Hematopoietic multipotent progenitor cell treated with erythropoietin and hydrocortisone succinate and interleukin-3 and kit ligand, for 4 days (in vitro differentiated cells): ENCODE measurements at regions not wholly inside any gene's neighbourhood (a gene's known extent, or its start where the extent isn't known, plus 50 kb on each side); places are given as distances from the start of the nearest gene placed in this dataset.
A peak's percentile ranks its signal among the peaks of the same experiment; 100 is the strongest.

Experiments used
- DNase-seq: peaks from one replicate; pipeline ENCODE4 v3.0.0-alpha.2; 2015

GRCh38 chr16:6362321-6362720 lies 970.3 kb upstream of the RBFOX1 start:
- DNase-seq = no peak

- DNase-seq = no peak
Measured at GRCh38 chr16:6360641-6361040, 972.0 kb upstream of the RBFOX1 start.

DNA sequence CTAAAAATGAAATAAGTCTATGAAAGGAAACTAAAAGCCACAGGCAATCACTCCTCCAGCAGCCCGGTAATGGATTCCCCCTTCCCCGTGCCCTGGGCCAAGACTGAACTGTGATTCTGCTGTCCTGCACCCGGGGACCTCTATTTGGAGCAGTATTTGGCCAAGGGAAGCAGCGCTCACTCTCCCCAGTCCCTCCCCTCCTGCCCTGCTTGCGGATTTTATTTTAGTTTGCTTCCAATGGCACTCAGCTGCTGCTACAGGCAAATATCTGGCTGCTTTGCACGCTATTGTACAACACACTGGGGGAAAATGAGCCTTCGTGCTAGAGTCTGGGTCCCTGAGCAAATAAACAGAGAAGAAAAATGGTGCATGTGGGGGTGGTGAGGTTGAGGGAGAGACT lies 975.7 kb upstream of the RBFOX1 start:
- DNase-seq = no peak

- DNase-seq = no peak
Measured at GRCh38 chr16:6349725-6350124, 982.9 kb upstream of the RBFOX1 start.

DNA sequence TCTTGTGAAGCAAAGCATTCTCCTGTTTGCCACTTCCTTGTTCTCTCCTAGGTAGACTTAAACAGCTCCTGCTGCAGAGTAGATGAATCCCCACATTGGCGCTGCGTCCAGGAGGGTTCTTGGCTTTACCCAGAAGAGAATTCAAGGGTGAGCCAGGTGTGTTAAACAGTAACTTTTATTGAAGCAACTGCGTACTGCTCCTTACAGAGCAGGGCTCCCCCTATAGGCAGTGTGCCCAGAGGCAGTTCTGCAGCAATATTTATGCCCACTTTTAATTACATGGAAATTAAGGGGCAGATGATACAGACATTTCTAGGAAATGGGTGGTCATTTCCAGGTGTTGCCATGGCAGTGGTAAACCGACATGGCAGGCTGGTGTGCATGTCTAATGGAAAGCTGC lies 987.6 kb upstream of the RBFOX1 start:
- no peak for DNase-seq

DNA sequence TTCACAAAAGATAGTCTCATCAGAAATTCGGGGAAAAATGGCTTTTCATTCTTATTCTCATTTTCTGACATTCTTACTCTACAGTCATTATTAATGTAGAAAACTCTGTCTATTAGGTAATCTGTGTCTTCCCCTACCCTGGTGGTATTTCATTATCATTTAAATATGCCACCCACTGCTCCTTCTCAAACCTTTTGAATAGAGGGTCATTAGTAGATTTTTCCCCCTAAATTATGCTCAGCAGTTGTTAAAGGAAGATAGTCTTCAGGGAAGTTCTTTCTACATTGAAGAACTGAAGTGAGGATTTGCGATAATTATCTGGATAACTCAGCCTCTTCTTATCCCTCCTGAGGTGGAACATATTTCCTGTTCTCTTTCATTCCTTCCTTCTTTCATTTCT lies 989.5 kb upstream of the RBFOX1 start:
- DNase-seq = no peak

GRCh38 chr16:6341981-6342380 lies 990.7 kb upstream of the RBFOX1 start:
- DNase-seq = no peak

- peak; percentile 44 for DNase-seq
Measured at GRCh38 chr16:6335072-6335471, 997.6 kb upstream of the RBFOX1 start.

DNA sequence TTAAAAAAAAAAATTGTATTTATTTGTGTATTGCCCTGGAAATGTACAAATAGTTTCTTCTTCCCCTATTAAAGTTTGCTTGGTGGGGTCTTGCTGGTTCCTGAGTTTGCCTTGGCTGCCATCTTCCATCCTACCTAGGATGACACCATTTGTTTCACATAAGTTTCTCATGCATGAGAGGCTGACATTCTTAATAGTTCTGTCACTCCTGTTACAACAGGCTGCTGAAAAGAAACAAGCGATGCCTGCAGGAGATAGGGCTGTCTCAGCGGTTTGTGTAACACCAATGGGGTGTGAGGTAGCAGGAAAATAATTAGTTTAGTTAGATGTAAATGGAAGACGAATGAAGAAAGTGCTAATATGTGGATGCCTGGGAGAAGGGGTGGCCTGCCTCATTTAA lies 1000.9 kb upstream of the RBFOX1 start:
- no peak for DNase-seq

DNA sequence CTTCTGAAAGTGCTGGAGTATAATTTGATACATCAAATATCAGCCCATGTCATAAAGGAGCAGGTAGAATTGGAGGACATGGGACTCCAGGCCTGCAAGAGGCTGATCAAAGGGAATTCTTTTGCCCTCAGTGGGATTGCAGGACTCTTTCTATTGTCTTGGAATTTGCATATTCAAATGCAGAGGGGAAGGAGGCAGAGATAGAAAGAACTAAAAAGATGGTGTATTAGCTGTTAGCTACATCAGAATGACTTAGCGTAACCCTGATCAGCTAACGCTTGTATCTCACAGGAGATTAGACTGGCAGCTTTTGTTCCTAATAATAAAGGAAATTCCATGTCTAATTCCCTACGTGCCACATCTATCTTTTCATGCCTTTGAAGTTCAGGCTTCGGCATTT lies 1014.7 kb upstream of the RBFOX1 start:
- DNase-seq = no peak

GRCh38 chr16:6309271-6309670 lies 1023.4 kb upstream of the RBFOX1 start:
- no peak for DNase-seq

DNA sequence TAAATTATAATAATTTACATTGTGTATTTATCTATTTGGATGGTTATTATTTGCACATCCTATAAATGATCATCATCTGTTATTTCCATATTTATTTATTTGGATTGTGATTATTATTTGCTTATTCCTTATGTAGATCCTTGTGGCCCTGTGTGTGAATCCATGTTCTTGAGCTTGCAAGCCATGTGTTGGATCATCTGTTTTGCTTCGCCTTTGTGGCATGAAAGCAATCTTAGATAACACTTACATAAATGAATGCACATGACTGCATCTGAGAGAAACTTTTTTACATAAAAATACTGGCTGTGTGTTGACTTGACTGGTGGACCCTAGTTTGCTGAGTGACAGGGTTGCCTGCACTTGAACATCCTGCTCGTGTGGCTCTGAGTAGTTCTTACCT lies 1024.5 kb upstream of the RBFOX1 start:
- DNase-seq = no peak

- no peak for DNase-seq
Measured at GRCh38 chr16:6300523-6300922, 1032.1 kb upstream of the RBFOX1 start.

- DNase-seq = no peak
Measured at GRCh38 chr16:6297666-6298410, 1034.8 kb upstream of the RBFOX1 start.

- DNase-seq = no peak
Measured at GRCh38 chr16:6286176-6286575, 1046.5 kb upstream of the RBFOX1 start.

DNA sequence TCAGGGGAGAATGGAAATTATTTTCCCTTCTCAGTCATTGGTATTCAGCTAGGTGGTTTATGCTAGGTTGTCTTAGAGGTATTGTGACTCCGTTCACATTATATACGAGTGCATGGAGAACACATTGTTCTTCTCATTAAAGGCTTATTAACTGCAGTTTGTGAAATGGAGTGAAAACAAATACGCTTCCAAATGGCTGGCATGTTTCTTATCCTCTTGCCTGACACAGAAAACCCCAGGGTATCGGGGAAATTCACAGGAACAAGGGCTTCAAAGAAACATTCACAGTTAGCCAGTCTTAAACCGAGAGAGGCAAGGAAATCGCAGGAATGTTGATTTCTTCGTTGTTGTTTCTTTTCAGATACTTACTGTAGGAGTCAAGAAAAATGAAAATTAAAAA lies 1047.9 kb upstream of the RBFOX1 start:
- DNase-seq = no peak

GRCh38 chr16:6281994-6282393 lies 1050.7 kb upstream of the RBFOX1 start:
- no peak for DNase-seq

DNA sequence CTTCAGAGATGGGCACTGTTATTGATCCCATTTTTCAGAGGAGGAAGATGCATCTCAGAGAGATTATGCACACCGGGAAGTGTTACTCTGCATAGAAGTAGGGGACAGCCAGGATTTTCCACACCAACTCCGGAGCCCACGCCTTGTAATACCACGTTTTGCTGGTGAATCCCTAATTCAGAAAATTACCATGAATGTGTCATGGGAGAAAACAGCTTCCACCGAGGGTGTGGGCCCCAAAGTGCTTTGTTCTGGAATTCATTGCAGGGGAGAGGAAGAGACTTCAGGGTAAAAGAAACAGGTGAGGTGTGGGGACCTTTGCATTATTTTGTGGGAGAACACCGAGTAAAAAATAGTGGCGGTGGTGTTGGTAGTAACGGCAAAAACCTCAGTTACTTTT lies 1051.4 kb upstream of the RBFOX1 start:
- no peak for DNase-seq

DNA sequence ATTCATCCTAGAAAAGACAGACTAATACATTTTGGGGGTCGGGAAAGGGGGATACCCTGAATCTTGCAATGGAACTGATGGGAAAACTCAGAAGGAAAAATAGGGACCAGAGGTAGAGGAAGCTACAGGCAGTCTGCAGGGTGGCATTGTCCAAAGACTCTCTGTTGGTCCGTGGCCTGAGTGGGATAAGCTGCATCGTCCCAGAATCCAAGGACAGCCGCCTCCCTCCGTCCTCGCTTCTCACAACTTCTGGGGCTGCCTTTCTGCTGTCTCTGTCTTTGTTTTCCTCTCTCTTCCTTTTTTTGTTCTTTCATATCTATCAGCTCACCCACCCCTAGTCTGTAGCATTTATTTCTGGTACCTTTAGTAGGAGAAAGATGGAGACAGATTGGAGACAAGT lies 1052.6 kb upstream of the RBFOX1 start:
- no peak for DNase-seq

GRCh38 chr16:6279286-6279685 lies 1053.4 kb upstream of the RBFOX1 start:
- DNase-seq = no peak

DNA sequence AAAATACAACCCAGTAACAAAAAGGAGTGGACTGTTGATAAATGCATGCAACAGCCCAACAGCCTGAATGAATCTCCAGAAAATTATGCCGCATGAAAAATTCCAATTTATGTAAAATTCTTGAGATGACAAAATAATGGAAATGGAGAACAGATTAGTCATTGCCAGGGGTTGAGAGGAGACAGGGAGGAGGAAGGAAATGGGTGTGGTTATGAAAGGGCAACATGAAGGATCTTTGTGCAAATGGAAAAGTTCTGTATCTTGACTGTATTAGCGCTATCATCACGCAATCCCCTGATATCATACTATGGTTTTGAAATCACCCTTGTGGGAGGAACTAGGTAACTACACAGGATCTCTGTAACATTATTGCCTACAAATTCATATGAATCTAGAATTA lies 1058.3 kb upstream of the RBFOX1 start:
- no peak for DNase-seq

DNA sequence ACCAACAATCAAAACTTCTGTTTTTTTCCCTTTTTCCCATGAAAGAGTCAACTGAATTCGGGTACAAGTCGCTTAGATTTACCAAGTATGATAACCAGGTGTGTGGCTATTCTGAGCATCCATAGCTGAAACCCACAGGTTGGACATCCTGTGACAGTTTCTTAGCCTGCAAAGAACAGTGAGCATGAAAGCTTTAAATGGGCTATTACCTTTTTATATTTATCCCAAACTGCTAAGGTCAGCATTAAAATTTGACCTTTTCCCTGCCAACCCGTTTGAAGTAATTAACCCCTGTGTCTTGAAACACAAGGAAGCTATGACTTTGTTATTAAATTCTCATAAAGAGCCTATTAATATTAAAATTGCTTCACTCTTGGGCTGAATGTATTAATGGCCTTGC lies 1065.0 kb upstream of the RBFOX1 start:
- DNase-seq = no peak

DNA sequence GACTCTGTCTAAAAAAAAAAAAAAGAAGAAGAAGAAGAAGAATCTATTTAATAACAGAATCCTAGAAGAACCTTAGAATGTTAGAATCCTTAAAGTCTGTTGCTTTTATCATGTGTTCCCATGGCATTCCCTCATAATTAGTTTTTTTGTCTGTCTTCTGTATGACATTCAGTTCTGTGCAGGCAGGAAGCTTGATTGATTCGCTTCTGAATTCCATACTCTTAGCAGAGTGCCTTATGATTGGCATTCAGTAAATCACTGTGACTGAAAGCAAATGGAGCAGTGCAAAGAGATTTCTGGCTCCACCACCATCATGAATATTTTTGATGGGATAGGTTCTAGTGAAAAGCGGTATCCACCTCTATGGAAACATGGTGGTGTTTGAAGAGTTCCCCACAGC lies 1065.9 kb upstream of the RBFOX1 start:
- DNase-seq = no peak

GRCh38 chr16:6265968-6266367 lies 1066.7 kb upstream of the RBFOX1 start:
- DNase-seq = no peak

DNA sequence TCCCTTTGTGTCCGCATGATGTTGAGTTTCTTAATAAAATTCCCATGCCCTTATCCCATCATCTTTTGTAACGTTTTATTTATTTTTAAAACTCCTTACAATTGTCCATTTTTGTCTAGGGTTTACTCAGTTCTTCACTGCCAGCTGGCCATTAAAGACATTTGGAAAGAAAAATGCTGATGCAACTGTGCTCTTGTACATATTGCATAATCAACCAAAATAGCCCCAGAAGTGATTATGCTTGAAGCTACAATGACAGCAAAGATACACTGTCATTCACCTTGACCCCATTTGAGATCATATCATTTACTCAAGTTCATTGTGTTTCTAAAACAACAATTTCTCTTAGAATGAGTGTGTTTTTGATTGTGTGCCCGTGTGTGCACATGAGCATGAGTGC lies 1074.6 kb upstream of the RBFOX1 start:
- no peak for DNase-seq

- no peak for DNase-seq
Measured at GRCh38 chr16:6252541-6252940, 1080.1 kb upstream of the RBFOX1 start.
